Upper lobe of left lung (tissue), 4 donors: ENCODE measurements at regions not wholly inside any gene's neighbourhood (a gene's known extent, or its start where the extent isn't known, plus 50 kb on each side); places are given as distances from the start of the nearest gene placed in this dataset.

Experiments used
- EP300 ChIP-seq, 4 donors: sonication (generic); formaldehyde crosslinking; IDR thresholded peaks; one replicate each; pipeline ENCODE4 v1.5.1; 2017; ENCODE audit warnings: antibody characterized with exemption in 4 of 4, control low read depth in 2 of 4
- POLR2A ChIP-seq, 4 donors: fragments of 450-650 bp; IDR thresholded peaks; one replicate each; pipeline ENCODE4 v1.5.1; 2016 to 2017; ENCODE audit warnings: antibody characterized with exemption in 4 of 4, mild to moderate bottlenecking in 2 of 4

DNA sequence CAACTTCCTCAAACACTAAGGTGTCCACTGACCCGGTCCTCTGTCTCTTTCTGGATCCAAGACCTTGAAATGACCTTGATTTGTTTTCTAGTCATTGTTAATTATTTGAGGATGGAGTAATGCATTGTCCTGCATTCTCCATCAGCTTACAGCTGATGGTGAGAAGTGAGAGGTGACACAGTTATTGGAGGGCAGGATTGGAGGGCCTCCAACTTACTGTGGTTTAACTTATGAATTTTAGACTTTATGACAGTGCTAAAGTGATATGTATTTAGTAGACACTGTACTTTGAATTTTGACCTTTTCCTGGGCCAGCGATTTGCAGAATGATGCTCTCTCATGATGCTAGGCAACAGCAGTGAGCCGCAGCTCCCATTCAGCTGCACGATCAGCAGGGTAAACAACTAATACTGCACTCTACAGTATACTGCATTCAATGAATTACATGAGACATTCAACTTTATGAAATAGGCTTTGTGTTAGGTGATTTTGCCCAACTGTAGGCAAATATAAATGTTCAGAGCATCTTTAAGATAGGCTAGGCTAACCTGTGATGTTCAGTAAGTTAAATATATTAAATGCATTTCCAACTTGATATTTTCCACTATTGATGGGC lies 200.0 kb upstream of the MEX3C start:
- no peak for TF ChIP-seq POLR2A (IDR thresholded peaks at IDR 0.05)
- TF ChIP-seq EP300 (IDR thresholded peaks at IDR 0.05), result no peak
